ENCODE measurements at regions not wholly inside any gene's neighbourhood (a gene's known extent, or its start where the extent isn't known, plus 50 kb on each side); places are given as distances from the start of the nearest gene placed in this dataset.
"Not testable (repeated sequence)": the region's sequence is repeated elsewhere in the genome, so short reads cannot be mapped to it uniquely, and the experiment has no call there.

- H3K4me3 ChIP-seq (ENCODE audit: low read depth in 1 of 3, low read length in 3 of 3) = no peak overlapping the region
- H3K9me3 ChIP-seq (ENCODE audit: control insufficient read depth in 4 of 4, low read length in 3 of 4) = no peaks in the 10 kb centered on the region
- no peak overlapping the region for H3K9ac ChIP-seq (ENCODE audit: low read depth in 1 of 2, low read length in 2 of 2)
- H3K4me1 ChIP-seq (ENCODE audit: control insufficient read depth in 4 of 4, insufficient read depth in 4 of 4, low read length in 3 of 4) = peaks cover 0 to 4% (median 1%) of the 10 kb centered on the region in 4 donors
- TF ChIP-seq TAF1 (conservative IDR thresholded peaks at IDR 0.05) (no peak), HNF4A (conservative IDR thresholded peaks at IDR 0.05) (no peak), REST (IDR thresholded peaks at IDR 0.05) (no peak)
- TF ChIP-seq, protein P1, sequence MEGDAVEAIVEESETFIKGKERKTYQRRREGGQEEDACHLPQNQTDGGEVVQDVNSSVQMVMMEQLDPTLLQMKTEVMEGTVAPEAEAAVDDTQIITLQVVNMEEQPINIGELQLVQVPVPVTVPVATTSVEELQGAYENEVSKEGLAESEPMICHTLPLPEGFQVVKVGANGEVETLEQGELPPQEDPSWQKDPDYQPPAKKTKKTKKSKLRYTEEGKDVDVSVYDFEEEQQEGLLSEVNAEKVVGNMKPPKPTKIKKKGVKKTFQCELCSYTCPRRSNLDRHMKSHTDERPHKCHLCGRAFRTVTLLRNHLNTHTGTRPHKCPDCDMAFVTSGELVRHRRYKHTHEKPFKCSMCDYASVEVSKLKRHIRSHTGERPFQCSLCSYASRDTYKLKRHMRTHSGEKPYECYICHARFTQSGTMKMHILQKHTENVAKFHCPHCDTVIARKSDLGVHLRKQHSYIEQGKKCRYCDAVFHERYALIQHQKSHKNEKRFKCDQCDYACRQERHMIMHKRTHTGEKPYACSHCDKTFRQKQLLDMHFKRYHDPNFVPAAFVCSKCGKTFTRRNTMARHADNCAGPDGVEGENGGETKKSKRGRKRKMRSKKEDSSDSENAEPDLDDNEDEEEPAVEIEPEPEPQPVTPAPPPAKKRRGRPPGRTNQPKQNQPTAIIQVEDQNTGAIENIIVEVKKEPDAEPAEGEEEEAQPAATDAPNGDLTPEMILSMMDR (IDR thresholded peaks at IDR 0.05; ENCODE audit: low read depth, low read length, missing input control) = no peak
- H3K27ac ChIP-seq (ENCODE audit: low read depth in 1 of 2, low read length in 2 of 2) = no peak overlapping the region
- H3K36me3 ChIP-seq (ENCODE audit: control insufficient read depth in 4 of 4, insufficient read depth in 3 of 4, low read depth in 1 of 4, low read length in 3 of 4) = no peaks in the 10 kb centered on the region
- H3K27me3 ChIP-seq (ENCODE audit: control insufficient read depth in 4 of 4, insufficient read depth in 4 of 4, low read length in 3 of 4) = no peaks in the 10 kb centered on the region
- DNase-seq (ENCODE audit: low spot score) = no peak
- whole genome bisulfite sequencing = 87% methylated on average over 10 of the region's 10 CpGs
These were observed 185.3 kb upstream of the NECTIN3 start for GRCh38 chr3:110886222-110886893.

GRCh38 chr3:110887176-110887575, 184.4 kb upstream of the NECTIN3 start:
- Histone ChIP-seq H3K4me1 (ENCODE audit: control insufficient read depth in 4 of 4, insufficient read depth in 4 of 4, low read length in 3 of 4) (no peaks in the 10 kb centered on the region), H3K9me3 (ENCODE audit: control insufficient read depth in 4 of 4, low read length in 3 of 4) (no peaks in the 10 kb centered on the region), H3K4me3 (ENCODE audit: low read depth in 1 of 3, low read length in 3 of 3) (no peak overlapping the region), H3K27me3 (ENCODE audit: control insufficient read depth in 4 of 4, insufficient read depth in 4 of 4, low read length in 3 of 4) (no peaks in the 10 kb centered on the region), H3K9ac (ENCODE audit: low read depth in 1 of 2, low read length in 2 of 2) (no peak overlapping the region), H3K27ac (ENCODE audit: low read depth in 1 of 2, low read length in 2 of 2) (no peak overlapping the region), H3K36me3 (ENCODE audit: control insufficient read depth in 4 of 4, insufficient read depth in 3 of 4, low read depth in 1 of 4, low read length in 3 of 4) (no peaks in the 10 kb centered on the region)
- WGBS = 65% methylated on average over 1 of the region's 1 CpG
- no peak for TF ChIP-seq SP1 (IDR thresholded peaks at IDR 0.05)
- no peak for DNase-seq (ENCODE audit: low spot score)

- H3K4me1 ChIP-seq (ENCODE audit: control insufficient read depth in 4 of 4, insufficient read depth in 4 of 4, low read length in 3 of 4); H3K9me3 ChIP-seq (ENCODE audit: control insufficient read depth in 4 of 4, low read length in 3 of 4); H3K36me3 ChIP-seq (ENCODE audit: control insufficient read depth in 4 of 4, insufficient read depth in 3 of 4, low read depth in 1 of 4, low read length in 3 of 4); H3K9ac ChIP-seq (ENCODE audit: low read depth in 1 of 2, low read length in 2 of 2); H3K27me3 ChIP-seq (ENCODE audit: control insufficient read depth in 4 of 4, insufficient read depth in 4 of 4, low read length in 3 of 4); DNase-seq (ENCODE audit: low spot score); H3K4me3 ChIP-seq (ENCODE audit: low read depth in 1 of 3, low read length in 3 of 3); H3K27ac ChIP-seq (ENCODE audit: low read depth in 1 of 2, low read length in 2 of 2): not testable (repeated sequence)
- 91% methylated on average over 29 of the region's 33 CpGs for WGBS
These were observed 182.8 kb upstream of the NECTIN3 start for GRCh38 chr3:110888625-110889375.

- WGBS = 95% methylated on average over 3 of the region's 3 CpGs
- not testable (repeated sequence) for DNase-seq (ENCODE audit: low spot score); H3K36me3 ChIP-seq (ENCODE audit: control insufficient read depth in 4 of 4, insufficient read depth in 3 of 4, low read depth in 1 of 4, low read length in 3 of 4); H3K27me3 ChIP-seq (ENCODE audit: control insufficient read depth in 4 of 4, insufficient read depth in 4 of 4, low read length in 3 of 4); H3K9me3 ChIP-seq (ENCODE audit: control insufficient read depth in 4 of 4, low read length in 3 of 4); H3K9ac ChIP-seq (ENCODE audit: low read depth in 1 of 2, low read length in 2 of 2); H3K4me3 ChIP-seq (ENCODE audit: low read depth in 1 of 3, low read length in 3 of 3); H3K4me1 ChIP-seq (ENCODE audit: control insufficient read depth in 4 of 4, insufficient read depth in 4 of 4, low read length in 3 of 4); H3K27ac ChIP-seq (ENCODE audit: low read depth in 1 of 2, low read length in 2 of 2)
These were observed 182.3 kb upstream of the NECTIN3 start for GRCh38 chr3:110889376-110889699.
